Left colon (tissue), 2 donors: ENCODE measurements at regions not wholly inside any gene's neighbourhood (a gene's known extent, or its start where the extent isn't known, plus 50 kb on each side); places are given as distances from the start of the nearest gene placed in this dataset.

Experiments
- ATAC-seq: fragments of 200-7000 bp; cut with Tn5 transposase; one replicate; pipeline ENCODE4 v1.9.1; 2020; ENCODE audit warnings: mild to moderate bottlenecking, moderate library complexity
- DNase-seq, 2 donors: peaks; one replicate each; pipeline ENCODE4 v3.0.0-alpha.2; 2020
- intact Hi-C, 2 donors: fragments of 100-400 bp; cut with DNase I in 1 of 2; cut with micrococcal nuclease in 1 of 2; formaldehyde crosslinking; loops; one replicate each; pipeline versions ENCODE4 v1.11.2 to v1.14.0; 2022; cut with DNase I, micrococcal nuclease
- donor health status: DM: no; HTN: no; CAD: no.
- donor health status: DM: yes; HTN: yes; CAD: no.

- no peak for ATAC-seq
- intact Hi-C loops = no loop called here
- no peak for DNase-seq
These were observed 376.4 kb downstream of the BRD1 start for GRCh38 chr22:49451070-49451840.

GRCh38 chr22:49450498-49450897 is 377.2 kb downstream of the BRD1 start:
- DNase-seq (no peak), ATAC-seq (no peak)
- intact Hi-C loops = no loop called here

- intact Hi-C loops = no loop called here
- ATAC-seq (no peak), DNase-seq (no peak)
These were observed 377.7 kb downstream of the BRD1 start for GRCh38 chr22:49449811-49450446.

GRCh38 chr22:49449377-49449776 is 378.3 kb downstream of the BRD1 start:
- DNase-seq (no peak), ATAC-seq (no peak)
- intact Hi-C loops = no loop called here

GRCh38 chr22:49448526-49448925 is 379.1 kb downstream of the BRD1 start:
- ATAC-seq = no peak
- intact Hi-C loops = no loop called here

GRCh38 chr22:49447837-49448236 is 379.8 kb downstream of the BRD1 start:
- DNase-seq (no peak), ATAC-seq (no peak)
- intact Hi-C loops = no loop called here

More at GRCh38 chr22:49448526-49448925, 379.1 kb downstream of the BRD1 start:
- no peak for DNase-seq

- intact Hi-C loops = no loop called here
- ATAC-seq (no peak), DNase-seq (no peak)
These were observed 380.6 kb downstream of the BRD1 start for GRCh38 chr22:49446759-49447710.

- ATAC-seq (no peak), DNase-seq (no peak)
- intact Hi-C loops = no loop called here
These were observed 381.4 kb downstream of the BRD1 start for GRCh38 chr22:49446145-49446758.

- intact Hi-C loops = no loop called here
- ATAC-seq (no peak), DNase-seq (no peak)
These were observed 382.9 kb downstream of the BRD1 start for GRCh38 chr22:49444781-49445180.

- DNase-seq (no peak), ATAC-seq (no peak)
- intact Hi-C loops = no loop called here
These were observed 386.7 kb downstream of the BRD1 start for GRCh38 chr22:49440931-49441330.

- ATAC-seq (no peak), DNase-seq (no peak)
- intact Hi-C loops = no loop called here
These were observed 388.3 kb downstream of the BRD1 start for GRCh38 chr22:49439373-49439772.

- DNase-seq (no peak), ATAC-seq (no peak)
- intact Hi-C loops = no loop called here
These were observed 389.7 kb downstream of the BRD1 start for GRCh38 chr22:49437956-49438355.

- intact Hi-C loops = no loop called here
These were observed 390.3 kb downstream of the BRD1 start for GRCh38 chr22:49437356-49437755.

GRCh38 chr22:49436056-49436455 is 391.6 kb downstream of the BRD1 start:
- ATAC-seq = no peak
- no peak for DNase-seq
- intact Hi-C loops = no loop called here

More at GRCh38 chr22:49437356-49437755, 390.3 kb downstream of the BRD1 start:
- ATAC-seq (no peak), DNase-seq (no peak)

- ATAC-seq (no peak), DNase-seq (no peak)
- intact Hi-C loops = no loop called here
These were observed 392.1 kb downstream of the BRD1 start for GRCh38 chr22:49435596-49435995.

- DNase-seq = no peak
- no peak for ATAC-seq
These were observed 393.7 kb downstream of the BRD1 start for GRCh38 chr22:49433717-49434611.

GRCh38 chr22:49432897-49433443 is 394.7 kb downstream of the BRD1 start:
- DNase-seq (no peak), ATAC-seq (no peak)
- intact Hi-C loops = no loop called here

More at GRCh38 chr22:49433717-49434611, 393.7 kb downstream of the BRD1 start:
- intact Hi-C loops = no loop called here
